T-helper 2 cell treated with Interferon-gamma antibody and Interleukin-4, amounts not matched to agents 100 ng/mL and 5 ng/mL, for 36 hours (primary cell): ENCODE measurements at regions not wholly inside any gene's neighbourhood (a gene's known extent, or its start where the extent isn't known, plus 50 kb on each side); places are given as distances from the start of the nearest gene placed in this dataset.

Experiments used
- intact Hi-C: fragments of 100-400 bp; cut with micrococcal nuclease; formaldehyde crosslinking; loops from one replicate; pipeline ENCODE4 v1.15.1; 2023

- intact Hi-C loops: no loop called here
These were observed 157.1 kb upstream of the IFNG-AS1 start for GRCh38 chr12:67832155-67832554.

- intact Hi-C loops: no loop called here
These were observed 155.6 kb upstream of the IFNG-AS1 start for GRCh38 chr12:67833602-67834001.

- intact Hi-C loops: no loop called here
These were observed 151.4 kb upstream of the IFNG-AS1 start for GRCh38 chr12:67837876-67838275.

DNA sequence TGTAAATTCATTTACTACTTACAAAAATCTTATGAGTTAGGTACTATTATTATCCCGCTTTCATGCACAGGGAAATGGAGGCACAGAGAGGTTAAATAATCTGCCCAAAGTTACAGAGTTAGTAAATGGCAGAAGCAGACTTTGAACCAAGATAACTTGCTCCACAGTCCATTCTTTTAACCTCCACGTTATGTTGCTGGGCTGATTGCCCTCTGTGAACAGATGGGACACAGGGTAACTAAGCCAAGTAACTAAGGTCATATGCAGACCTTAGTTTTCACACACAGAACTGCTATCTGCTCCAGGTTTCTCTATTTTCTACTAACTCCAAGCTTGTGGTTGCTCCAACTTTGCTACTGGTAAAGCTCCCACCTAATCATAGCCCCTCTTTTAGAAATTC is 147.1 kb upstream of the IFNG-AS1 start:
- intact Hi-C loops: no loop called here

DNA sequence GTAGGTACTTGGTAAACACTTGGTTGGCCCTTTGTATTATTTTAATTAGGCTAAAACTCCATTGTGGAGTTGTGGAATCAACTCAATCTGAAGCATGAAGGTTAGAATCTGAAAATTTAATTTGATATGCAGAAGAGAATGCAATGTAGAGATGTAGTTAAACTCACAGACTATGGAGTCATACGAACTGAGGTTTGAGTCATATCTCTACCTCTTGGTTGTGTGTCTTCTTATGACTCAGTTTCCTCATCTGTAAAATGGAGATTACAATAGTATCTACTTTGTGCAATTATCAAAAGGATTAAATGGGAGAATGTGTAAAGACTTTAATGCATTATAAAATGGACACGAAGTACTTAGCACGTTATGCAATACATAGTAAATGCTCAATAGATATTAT is 146.0 kb upstream of the IFNG-AS1 start:
- intact Hi-C loops: no loop called here

GRCh38 chr12:67852701-67853100 is 136.5 kb upstream of the IFNG-AS1 start:
- intact Hi-C loops: no loop called here

DNA sequence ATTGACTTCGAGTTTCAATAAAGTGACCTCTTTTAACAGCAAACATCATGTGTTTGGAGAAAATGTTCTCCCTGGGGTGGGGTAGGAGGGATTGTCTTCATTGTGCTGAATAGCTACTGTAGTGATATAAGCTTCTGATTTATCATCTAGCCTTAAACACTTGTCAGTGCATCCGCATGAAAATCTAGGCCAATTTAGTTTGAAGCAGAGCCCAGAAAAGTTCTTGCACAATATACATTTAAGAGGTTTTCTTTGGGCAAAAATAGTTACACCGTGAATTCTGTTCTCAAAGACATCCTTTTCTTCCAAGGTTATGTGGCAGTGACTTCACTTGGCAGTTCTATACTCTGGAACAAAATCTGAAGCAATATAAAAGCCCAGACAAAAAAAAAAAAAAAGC is 136.0 kb upstream of the IFNG-AS1 start:
- intact Hi-C loops: no loop called here

DNA sequence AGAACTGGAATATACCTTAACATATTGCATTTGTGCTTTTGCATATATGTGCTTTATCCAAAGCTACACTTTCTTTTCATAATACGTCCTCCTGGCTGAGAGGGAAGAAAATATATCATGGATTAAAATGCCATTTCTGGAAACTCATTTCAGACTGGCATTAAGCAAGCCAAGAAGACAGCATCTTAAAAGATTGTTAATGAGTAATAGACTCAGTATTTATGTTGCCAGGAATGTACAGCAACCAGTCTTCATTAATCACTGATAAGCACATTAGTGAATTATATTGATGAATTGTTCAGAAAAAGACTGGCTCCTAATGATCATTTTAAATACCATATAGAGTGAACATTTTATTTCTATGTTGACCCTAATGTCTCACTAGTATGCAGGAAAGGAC is 134.9 kb upstream of the IFNG-AS1 start:
- intact Hi-C loops: no loop called here

GRCh38 chr12:67855103-67855502 is 134.1 kb upstream of the IFNG-AS1 start:
- intact Hi-C loops: no loop called here

GRCh38 chr12:67871231-67871630 is 118.0 kb upstream of the IFNG-AS1 start:
- intact Hi-C loops: no loop called here

GRCh38 chr12:67873355-67873754 is 115.9 kb upstream of the IFNG-AS1 start:
- intact Hi-C loops: no loop called here

DNA sequence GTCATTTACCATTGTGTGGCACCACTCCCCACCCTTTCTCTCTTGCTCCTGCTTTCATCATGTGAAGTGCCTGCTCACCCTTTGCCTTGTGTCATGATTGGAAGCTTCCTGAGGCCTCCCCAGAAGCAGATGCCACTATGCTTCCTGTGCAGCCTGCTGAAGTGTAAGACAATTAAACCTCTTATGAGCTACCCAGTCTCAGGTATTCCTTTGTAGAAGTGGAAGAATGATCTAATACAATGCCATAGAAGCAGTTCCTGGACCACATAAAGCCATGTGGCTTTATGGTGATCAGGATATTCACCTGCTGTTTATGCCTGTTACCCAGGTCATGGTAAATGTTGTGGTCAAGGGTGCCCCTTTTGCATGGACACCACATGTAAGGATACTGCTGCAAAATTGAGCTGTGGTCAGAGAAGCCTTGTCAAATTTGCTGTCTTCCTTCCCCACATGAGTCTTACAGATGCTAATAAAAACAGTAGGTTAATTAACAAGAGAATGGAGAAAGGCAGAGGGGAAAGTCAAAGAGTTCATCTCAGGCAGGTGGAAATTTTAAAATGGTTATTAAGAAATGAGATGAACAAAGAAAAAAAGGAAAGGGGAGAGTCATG is 112.8 kb upstream of the IFNG-AS1 start:
- intact Hi-C loops: no loop called here

- intact Hi-C loops: no loop called here
These were observed 111.5 kb upstream of the IFNG-AS1 start for GRCh38 chr12:67877727-67878126.

- intact Hi-C loops: no loop called here
These were observed 109.3 kb upstream of the IFNG-AS1 start for GRCh38 chr12:67879937-67880336.

- intact Hi-C loops: no loop called here
These were observed 107.7 kb upstream of the IFNG-AS1 start for GRCh38 chr12:67881565-67881964.

GRCh38 chr12:67884596-67884995 is 104.7 kb upstream of the IFNG-AS1 start:
- intact Hi-C loops: no loop called here

- intact Hi-C loops: no loop called here
These were observed 103.7 kb upstream of the IFNG-AS1 start for GRCh38 chr12:67885375-67886169.

DNA sequence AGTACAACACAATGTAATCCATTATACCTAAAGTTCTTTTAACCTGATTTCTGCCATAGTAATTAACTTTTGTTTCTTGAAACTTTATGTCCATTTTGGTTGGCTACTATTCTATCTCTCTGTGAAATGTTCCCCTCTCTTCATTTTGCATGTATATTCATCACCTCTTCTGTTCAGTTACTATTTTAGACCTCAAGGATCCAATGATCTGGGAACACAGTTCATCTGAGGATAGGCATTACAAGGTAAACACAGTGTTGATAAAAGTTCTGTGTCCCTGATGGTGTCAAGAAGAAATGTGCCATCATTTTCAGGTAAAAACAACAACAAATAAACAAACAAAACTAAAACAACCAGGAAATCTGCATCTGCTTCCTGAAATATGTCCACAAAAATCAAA is 102.2 kb upstream of the IFNG-AS1 start:
- intact Hi-C loops: no loop called here

GRCh38 chr12:67889931-67890330 is 99.3 kb upstream of the IFNG-AS1 start:
- intact Hi-C loops: loop anchor here (2.0 kb wide), 1 partner anchor 23 kb away; no protein-coding TSS in a partner anchor

- intact Hi-C loops: loop anchor here (2.0 kb wide), 1 partner anchor 22 kb away; no protein-coding TSS in a partner anchor
These were observed 98.5 kb upstream of the IFNG-AS1 start for GRCh38 chr12:67890726-67891258.

GRCh38 chr12:67891596-67891995 is 97.7 kb upstream of the IFNG-AS1 start:
- intact Hi-C loops: loop anchor here (2.0 kb wide), 1 partner anchor 21 kb away; no protein-coding TSS in a partner anchor

- intact Hi-C loops: no loop called here
These were observed 96.8 kb upstream of the IFNG-AS1 start for GRCh38 chr12:67892259-67893021.
